GM18867 (cell line): ENCODE measurements at regions not wholly inside any gene's neighbourhood (a gene's known extent, or its start where the extent isn't known, plus 50 kb on each side); places are given as distances from the start of the nearest gene placed in this dataset.
A peak's percentile ranks its signal among the peaks of the same experiment; 100 is the strongest.
"Not testable (repeated sequence)": the region's sequence is repeated elsewhere in the genome, so short reads cannot be mapped to it uniquely, and the experiment has no call there.

ENCODE experiments used
- ATAC-seq: cut with Tn5 transposase; IDR thresholded peaks from one replicate; pipeline ENCODE4 v1.9.1; 2021; ENCODE audit warnings: mild to moderate bottlenecking, moderate library complexity; ENCODE audit not compliant: unreplicated experiment

DNA sequence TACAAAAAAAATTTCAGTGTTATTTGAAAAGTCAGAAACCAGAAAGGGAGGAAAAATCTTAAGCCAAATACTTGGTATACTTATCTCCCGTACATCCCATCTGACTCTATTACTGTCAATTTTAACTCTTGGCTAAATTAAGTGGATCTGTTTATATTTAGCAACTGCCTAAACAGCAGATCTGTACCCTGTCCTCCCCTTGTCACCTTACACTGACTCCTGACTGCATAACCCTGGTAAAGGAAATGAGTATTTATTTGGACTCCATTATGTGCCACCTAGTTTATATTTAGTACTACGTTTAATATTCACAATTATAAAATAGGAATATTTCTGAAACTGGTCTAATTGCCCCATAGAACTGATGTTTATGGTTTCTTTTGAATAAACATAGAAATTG is 730.2 kb upstream of the GJE1 start:
- ATAC-seq, result no peak

DNA sequence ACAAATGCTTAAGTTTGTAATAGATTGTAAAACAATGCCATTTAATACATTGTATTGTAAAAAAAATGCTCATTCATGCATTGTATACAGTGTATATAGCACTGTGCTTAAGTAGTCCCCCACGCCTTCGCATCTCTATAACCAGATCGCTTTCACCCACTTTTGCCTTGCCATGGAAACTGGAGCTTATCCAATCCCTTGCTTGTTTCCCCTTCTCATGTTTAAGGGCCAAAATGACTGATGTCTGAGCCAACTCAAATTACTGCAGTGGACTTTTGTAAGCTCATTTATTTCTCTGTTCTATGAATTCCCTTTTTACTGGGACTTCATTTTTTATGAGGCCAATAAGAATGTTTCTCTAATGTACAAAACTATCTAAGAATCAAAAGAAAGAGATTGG is 730.9 kb upstream of the GJE1 start:
- ATAC-seq, result no peak

DNA sequence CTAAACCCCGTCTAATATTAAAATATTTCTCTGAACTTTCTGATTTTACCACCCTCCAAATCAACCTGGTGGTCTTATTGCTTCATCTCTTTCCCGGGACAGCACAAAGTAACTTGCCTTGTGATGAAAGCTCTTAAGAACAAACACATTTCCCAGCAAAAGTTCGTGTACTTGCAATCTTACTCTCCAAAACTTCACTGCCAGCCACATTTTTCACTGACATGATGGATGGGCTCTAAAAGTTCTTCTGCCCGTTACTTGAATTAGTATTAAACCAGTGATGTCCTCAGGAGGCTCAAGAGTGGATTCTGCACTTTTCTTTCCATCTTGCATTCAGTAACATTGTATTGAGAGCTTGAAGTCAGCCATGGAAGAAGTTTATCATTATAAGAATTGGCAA is 731.6 kb upstream of the GJE1 start:
- no peak for ATAC-seq

DNA sequence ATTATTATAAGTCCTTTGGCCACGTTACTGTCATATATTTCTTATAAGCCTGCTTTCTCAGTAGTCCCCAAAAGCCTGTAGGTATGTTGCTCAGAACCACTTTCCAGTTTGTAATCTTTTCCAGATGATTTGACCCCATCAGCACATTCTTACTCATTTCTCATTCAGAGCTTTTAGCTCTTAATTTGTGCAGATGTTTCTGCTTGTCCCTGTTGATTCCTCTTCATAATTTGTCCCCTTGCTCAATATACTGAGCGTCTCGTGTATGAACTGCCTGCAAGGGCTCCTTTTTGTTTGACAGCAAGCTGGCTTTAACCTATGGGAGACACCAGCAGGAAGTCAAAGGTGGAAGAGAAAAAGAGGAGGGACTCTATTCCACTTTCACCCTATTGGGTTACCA is 733.8 kb upstream of the GJE1 start:
- no peak for ATAC-seq

DNA sequence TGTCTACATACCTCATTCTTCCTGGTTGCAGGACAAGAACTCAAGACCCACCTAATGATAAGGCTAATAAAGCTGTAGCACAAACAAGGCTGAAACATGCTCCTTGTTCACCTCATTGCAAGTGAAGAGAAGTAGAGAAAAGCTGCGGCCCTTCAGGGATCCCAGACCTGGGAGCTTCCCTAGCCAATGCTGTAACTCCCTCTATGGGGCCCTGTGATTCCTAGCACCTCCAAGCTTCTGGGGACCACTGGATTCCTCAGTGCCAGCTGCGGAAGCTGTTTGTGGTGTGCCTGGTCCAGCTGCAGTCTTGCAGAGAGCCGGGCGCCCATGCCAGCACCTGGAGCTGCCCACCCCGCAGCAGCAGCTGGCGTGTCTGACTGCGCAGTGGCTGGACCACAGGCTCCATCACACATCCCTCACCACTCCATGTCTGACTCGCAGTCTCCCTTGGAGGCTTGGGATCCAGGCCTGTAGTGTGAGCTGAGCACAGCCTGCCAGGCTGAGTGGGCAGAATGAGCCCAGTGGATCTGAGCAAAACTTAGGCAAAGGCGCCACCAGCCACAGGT is 737.2 kb upstream of the GJE1 start:
- ATAC-seq, result no peak

DNA sequence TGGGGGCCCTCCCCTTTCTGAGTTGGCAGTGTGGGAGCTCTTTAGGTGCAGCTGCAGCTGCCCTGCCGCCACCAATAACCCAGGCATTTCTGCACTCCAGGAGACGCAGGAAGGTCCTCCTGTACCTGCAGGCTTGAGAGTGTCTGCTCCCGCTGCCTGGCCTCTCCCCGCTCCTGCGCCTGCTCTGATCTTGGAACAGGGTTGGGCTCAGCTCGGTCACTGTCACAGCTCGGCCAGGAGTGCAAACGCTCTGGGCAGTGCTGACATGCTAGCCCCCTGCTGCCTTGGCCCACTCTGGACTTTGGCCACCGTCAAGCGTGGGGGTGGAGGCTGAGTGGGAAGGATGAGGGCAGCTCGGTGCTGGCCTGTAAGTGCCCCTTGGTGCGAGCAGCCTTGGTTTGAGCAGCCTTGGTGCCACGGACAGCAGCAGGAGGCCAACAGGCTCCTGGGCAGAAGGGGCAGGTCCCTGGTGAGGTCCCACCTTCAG is 738.1 kb upstream of the GJE1 start:
- ATAC-seq, result no peak

DNA sequence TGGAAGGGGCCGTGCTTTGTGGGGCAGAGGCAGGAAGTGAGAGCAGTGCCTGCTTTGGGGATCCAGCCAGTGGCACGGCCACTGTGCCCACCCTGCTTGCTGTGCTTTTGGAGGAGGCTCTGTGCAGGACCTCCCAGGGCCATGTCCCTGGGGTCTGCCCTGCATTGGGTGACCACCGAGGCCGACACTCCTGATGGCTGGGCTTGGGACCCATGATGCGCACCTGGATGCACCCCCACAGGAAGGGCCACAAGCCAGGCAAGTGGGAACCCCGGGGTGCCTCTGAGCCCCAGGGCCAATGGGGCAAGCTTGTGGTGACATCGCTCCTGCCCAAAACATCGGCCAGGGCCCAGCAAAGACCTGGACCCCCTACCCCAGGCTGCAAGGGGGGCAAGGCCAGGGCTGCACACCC is 738.6 kb upstream of the GJE1 start:
- no peak for ATAC-seq

DNA sequence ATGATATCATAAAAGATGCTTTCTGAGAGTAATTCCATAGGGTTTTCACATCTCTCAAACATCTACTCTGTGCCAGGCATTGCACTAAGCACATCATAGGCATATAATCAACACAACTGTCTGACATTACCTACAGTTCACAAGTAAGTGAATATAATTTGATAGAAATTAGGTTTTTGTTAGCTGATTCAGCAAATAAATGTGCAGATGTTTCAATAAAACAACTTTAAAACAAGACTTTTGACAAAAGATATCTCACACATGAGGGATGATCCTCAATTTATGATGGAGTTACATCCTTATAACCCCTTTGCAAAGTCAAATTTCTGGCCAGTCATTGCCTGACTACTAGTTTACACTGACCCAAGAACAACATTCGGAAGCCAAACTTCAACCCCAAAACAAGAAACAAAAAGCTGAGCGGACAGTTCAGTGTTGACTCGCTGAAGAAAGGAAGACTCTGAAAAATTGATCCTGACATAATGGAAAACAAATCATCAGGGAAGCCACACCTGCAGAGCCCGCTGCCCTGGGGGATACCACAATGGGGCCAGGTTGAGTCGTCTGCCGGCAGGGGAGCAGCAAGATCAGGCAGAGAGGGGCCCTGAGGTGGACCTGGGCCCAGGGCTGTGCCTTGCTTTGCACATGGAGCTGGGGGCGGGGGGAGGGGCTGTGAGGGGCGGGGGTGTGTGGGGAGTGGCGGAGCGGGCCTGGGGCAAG is 739.2 kb upstream of the GJE1 start:
- no peak for ATAC-seq

DNA sequence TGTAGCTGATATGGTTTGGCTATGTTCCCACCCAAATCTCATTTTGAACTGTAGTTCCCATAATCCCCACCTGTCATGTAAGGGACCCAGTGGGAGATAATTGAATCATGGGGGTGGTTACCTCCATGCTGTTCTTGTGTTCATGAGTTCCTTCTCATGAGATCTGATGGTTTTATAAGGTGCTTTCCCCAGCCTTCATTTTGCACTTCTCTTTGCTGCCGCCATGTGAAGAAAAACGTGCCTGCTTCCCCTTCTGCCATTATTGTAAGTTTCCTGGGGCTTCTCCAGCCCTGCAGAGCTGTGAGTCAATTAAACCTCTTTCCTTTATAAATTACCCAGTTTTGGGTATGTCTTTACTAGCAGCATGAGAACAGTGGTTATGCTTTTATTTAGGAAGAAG is 741.6 kb upstream of the GJE1 start:
- not testable (repeated sequence) for ATAC-seq

DNA sequence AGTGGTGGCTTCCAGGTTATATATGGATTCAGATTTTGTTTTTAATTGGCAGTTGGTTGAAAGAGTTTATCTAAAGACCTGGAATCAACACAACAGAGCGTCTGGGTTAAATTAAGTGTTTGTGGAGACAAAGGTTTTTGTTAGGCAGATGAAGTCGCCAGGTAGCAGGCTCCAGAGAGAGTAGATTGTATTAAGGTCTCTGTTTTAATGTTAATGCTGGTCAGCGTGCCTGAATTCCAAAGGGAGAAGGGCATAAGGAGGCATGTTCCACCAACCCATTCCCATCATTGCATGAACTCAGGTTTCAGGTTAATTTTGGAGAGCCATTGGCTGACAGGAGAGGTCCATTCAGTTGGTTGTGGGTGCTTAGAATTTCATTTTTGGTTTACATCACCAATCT is 744.1 kb upstream of the GJE1 start:
- ATAC-seq, result no peak

DNA sequence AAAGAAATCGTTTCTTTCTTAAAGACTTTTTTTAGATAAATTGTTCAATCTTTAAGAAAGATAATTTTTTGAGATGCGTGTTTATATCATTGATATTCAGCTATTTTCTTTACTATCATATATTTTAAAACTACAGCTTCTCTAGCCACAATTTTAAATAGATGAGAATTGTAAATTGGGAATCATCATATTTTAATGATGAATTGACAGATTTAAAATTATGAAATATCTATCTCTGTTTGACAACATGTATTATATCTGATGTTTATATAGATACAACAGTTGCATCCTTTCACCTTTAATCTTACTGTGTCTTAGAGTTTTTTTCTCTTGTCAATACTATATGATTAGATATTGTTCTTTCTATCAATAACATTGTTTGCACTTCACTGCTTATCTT is 762.3 kb upstream of the GJE1 start:
- no peak for ATAC-seq

DNA sequence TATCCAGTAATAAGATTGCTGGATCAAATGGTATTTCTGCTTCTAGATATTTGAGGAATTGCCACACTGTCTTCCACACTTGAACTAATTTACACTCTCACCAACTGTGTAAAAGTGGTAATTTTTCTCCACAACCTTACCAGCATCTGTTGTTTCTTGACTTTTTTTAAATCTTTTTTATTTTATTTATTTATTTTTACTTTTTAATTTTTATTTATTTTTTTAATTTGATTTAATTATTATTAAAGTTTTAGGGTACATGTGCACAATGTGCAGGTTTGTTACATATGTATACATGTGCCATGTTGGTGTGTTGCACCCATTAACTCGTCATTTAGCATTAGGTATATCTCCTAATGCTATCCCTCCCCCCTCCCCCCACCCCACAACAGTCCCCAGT is 765.9 kb upstream of the GJE1 start:
- not testable (repeated sequence) for ATAC-seq

DNA sequence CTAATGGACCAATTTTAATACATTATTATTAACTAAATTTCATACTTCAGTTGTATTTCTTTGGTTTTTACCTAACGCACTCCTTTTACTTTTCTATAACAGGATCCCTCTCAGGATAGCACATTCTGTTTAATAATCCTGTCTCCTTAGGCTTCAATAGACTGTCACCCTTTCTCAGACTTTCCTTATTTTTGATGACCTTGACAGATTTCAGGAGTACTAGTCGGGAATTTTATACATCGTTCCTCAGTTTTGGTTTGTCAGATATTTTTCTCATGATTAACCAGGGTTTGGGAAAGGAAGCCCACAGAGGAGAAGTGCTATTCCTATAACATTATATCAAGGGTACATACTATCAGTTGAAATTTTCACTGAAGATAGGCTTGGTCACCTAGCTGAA is 768.0 kb upstream of the GJE1 start:
- no peak for ATAC-seq

DNA sequence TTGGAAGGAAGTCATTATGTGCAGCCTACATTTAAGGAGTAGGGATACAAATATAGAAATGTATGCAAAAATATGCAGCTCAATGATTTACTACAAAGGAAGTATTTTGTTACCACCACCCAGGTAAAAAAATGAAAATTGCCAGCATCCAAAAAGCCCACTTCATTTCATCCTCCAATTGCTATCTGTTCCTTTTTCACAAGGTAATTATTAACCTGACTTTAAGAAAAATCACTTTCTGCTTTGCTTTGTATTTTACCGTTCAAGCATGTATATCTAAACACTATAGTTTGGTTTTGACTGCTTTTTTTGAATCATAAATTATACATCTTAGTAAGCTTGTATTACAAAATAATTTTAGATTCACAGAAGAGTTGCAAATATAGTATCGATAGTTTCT is 768.5 kb upstream of the GJE1 start:
- no peak for ATAC-seq

DNA sequence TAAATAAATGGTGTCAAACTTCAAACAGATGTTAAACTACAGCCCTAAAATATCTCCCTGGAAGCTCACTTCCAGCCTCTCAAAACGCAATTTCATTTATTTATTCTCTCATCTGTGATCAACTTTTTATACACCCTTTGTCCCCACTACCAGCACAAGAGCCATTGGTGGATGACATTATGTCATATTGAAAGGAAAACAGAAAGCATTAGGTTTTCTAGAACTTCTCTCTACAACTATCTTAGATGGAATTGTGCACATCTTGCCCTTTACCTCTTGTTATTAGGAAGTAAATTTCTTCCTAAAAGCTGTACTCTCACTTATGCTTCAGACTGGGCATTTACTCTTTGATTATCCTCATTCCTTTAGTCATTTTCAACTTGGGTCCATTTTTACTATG is 771.2 kb upstream of the GJE1 start:
- peak; percentile 62 for ATAC-seq

DNA sequence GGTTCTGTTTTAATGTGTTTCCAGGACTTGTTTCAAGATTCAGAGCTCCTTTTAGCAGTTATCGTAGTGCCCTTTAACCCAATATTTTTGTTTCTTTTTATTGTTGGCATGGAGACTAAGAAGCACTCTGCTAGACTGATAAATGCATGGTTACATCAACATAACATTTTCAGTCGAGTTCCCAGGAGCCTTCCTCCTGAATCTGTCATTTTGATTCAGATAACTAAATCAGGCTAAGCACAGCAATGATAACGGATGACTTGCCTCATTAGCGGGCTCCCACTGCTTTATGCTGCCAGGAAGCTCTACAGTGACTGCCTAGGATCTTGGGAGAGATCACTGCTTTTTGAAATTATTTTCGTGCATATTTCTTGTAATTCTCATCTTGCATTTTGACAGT is 772.8 kb upstream of the GJE1 start:
- no peak for ATAC-seq

DNA sequence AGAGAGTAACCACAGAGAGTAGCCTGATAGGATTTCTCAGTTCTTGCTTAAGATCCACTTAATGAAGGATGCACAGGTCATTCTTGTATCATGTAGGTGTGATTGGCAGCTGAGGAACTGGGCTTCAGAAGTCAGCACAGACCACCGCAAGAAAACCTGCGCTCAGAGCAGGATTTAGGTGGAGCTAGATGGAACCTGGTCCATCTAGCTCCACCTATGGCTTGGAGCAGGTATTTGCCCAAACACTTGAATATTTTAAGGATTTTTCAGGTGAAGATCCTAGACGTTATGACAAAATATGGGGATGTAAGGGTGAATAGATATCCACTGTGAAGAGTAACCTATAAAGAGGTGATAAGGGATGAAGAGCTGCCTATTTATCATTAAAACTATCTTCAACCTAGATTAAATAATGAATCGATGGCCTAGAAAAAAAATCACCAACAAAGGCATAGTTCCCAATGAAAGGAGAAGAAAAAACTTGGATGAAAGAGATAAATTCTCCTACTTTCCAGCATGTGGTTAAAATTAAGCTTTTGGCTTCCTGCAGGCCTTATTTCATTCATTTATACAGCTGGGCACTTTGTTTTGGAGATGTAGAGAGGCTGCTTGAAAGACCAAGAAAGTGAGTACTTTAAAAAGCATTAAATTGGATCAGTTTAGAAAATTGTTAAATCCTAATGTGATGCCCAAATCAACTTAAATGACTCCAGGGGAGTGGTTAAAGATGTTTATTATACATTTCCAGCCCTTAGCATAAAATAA is 778.4 kb upstream of the GJE1 start:
- no peak for ATAC-seq

DNA sequence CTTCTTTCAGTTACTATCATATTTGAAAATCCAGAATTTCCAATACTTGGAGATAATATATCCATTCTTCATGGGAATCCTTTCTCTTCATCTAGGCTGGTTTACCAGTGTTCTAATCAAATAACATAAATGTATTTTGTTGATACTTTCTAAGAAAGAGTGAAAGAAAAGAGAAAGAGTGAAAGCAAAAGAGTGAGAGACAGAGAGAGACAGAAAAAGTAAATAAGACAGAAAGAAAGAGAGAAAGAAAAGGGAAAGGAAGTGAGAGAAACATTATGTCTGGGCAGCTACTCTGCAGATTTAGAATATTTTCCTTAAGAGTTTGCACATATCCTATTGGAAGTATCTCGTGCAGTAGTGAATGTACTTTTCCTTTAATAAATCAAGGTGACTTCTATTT is 781.0 kb upstream of the GJE1 start:
- no peak for ATAC-seq

DNA sequence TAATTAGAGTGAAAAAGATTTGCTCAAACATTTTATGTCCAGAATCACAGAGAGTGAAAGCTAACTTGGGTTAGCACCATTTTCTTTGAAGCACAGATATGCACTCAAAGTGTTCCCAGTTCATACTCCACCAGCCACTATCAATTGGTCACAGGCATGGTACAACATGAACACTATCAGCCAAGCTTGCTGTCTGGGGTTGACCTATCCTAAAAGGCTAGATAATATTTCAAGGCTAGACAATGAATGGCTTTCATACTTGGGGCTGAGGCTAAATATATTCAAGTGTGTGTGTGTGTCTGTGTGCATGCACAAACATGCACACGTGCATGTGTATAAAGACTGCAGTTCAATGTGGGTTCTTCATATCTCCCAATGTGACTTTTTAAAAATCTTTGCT is 783.0 kb upstream of the GJE1 start:
- ATAC-seq, result no peak

DNA sequence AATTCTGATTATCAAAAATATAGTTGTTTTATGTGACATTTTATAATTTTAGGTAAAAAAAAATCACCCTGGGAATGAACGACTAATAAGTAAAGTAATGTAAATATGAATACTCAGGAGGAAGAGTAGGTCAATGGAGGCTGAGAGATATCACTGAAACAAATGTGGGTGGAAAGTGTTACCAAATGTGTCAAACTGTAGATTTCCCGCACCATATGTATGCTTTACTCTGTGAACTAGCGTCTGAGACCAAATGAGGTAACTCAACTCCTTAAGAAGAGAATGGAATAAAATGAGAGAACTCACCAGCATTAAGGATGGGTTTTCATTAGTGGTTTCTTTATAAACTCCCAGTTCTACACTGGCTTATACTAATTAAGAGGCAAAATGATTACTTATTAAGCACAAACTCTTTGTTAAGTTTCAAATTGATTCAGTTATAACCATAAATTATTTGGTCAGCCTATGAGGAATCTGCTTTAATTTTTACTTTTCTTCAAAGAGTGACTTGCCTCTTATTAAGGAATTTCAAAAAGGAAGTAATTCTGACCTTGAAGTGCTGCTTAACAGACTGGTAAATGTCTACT is 784.7 kb upstream of the GJE1 start:
- no peak for ATAC-seq

DNA sequence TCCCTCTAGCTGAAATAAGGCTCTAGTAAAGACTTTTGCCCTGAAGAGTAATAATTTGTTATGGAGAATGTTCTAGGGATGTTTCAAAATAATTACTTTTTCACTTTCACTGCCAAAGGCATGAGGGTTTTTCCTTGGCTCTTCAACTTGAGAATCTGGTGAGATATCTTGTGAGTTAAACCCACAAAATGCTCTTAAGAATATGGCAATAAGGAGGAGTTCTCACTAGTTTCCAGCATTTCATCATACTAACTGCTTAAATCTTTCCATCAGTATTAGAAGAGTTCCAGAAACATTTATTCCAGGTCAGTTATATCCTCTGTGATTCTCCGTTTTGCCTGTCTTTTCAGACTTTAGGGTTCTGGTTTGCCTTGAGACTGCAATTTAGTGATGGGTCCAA is 785.6 kb upstream of the GJE1 start:
- no peak for ATAC-seq

DNA sequence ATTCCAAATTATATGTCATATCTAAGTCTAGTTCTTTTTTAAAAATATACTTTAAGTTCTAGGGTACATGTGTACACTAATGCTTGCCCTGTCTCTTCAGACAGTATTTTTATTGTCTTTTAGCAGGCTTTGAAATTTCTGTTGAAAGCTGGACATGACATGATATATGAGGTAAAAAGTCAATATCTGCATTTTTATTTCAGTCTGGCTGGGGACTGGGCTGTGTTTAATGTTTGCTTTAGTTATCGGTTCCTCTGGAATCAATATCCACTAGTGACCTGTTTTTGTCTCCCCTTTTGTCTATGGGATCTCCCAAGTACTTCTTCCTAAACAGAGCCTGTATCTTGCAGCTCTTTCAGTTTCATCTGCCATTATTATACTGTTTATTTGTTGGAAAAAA is 786.2 kb upstream of the GJE1 start:
- no peak for ATAC-seq
